ENCODE measurements at regions not wholly inside any gene's neighbourhood (a gene's known extent, or its start where the extent isn't known, plus 50 kb on each side); places are given as distances from the start of the nearest gene placed in this dataset.

DNA sequence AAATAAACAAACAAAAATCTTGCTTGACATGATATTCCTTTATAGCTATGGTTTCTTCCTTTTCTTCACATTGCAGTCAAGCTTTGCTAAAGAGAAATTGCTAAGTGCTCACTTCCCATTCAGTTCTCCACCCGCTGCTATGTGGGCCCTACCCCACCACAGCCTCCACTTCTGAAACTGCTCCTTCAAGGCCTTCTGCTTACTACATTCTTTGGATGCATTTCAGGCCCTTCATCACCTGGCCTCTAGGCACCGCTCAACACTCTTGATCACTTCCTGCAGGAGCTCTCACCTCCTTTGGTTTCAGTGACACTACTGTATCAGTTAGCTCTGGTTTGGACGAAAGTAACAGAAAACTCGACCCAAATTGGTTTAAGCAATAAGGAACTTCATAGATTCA is 72.4 kb downstream of the KLF5 start:
- H3K4me3 ChIP-seq (ENCODE audit: low read depth in 2 of 2, low read length in 2 of 2) = no peak overlapping the region
- H3K27me3 ChIP-seq (ENCODE audit: control insufficient read depth, insufficient read depth, low read length) = no peaks in the 10 kb centered on the region
- in situ Hi-C loops (cut with HindIII; ENCODE audit: low pct_unique_long_range_greater_than_20kb, low sequenced_read_pairs) (no loop called here), intact Hi-C loops (cut with micrococcal nuclease; ENCODE audit: unreplicated experiment) (no loop called here)
- H3K27ac ChIP-seq (ENCODE audit: low read length) = no peak overlapping the region
- no peak for TF ChIP-seq POLR2AphosphoS5 (IDR thresholded peaks at IDR 0.05; ENCODE audit: low read depth, low read length)
- TF ChIP-seq, protein P1, sequence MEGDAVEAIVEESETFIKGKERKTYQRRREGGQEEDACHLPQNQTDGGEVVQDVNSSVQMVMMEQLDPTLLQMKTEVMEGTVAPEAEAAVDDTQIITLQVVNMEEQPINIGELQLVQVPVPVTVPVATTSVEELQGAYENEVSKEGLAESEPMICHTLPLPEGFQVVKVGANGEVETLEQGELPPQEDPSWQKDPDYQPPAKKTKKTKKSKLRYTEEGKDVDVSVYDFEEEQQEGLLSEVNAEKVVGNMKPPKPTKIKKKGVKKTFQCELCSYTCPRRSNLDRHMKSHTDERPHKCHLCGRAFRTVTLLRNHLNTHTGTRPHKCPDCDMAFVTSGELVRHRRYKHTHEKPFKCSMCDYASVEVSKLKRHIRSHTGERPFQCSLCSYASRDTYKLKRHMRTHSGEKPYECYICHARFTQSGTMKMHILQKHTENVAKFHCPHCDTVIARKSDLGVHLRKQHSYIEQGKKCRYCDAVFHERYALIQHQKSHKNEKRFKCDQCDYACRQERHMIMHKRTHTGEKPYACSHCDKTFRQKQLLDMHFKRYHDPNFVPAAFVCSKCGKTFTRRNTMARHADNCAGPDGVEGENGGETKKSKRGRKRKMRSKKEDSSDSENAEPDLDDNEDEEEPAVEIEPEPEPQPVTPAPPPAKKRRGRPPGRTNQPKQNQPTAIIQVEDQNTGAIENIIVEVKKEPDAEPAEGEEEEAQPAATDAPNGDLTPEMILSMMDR (IDR thresholded peaks at IDR 0.05) = no peak
- TF ChIP-seq TCF7L2 (IDR thresholded peaks at IDR 0.05; ENCODE audit: low read depth, low read length) = no peak
- no peak for TF ChIP-seq REST (IDR thresholded peaks at IDR 0.05; ENCODE audit: insufficient read depth in 1 of 2, low read depth in 2 of 2, low read length in 1 of 2)
- no peak for TF ChIP-seq SIN3A (IDR thresholded peaks at IDR 0.05; ENCODE audit: borderline replicate concordance, insufficient read depth, low read depth, low read length)
- no peaks in the 10 kb centered on the region for H3K9me3 ChIP-seq (ENCODE audit: control insufficient read depth, insufficient read depth, low read depth, low read length)
- ChIA-PET POLR2A (no interaction called here), CTCF (no interaction called here)
- H3K36me3 ChIP-seq (ENCODE audit: control insufficient read depth, insufficient read depth, low read length) = no peaks in the 10 kb centered on the region
- DNase-seq (ENCODE audit: low read depth, low spot score) = no peak
- BruUV-seq (replicated peaks) = no TSS peak
- no peak for ATAC-seq
- no peaks in the 10 kb centered on the region for H3K4me1 ChIP-seq (ENCODE audit: control insufficient read depth, insufficient read depth, low read length)

- no peaks in the 10 kb centered on the region for H3K36me3 ChIP-seq (ENCODE audit: control insufficient read depth, insufficient read depth, low read length)
- intact Hi-C loops (cut with micrococcal nuclease; ENCODE audit: unreplicated experiment) (no loop called here), in situ Hi-C loops (cut with HindIII; ENCODE audit: low pct_unique_long_range_greater_than_20kb, low sequenced_read_pairs) (no loop called here)
- DNase-seq (ENCODE audit: low read depth, low spot score) (no peak), ATAC-seq (no peak)
- H3K27me3 ChIP-seq (ENCODE audit: control insufficient read depth, insufficient read depth, low read length) = no peaks in the 10 kb centered on the region
- CTCF ChIA-PET = interaction anchor here (0.6 kb wide), 1 partner anchor 40 kb away, joined by 8 read pairs; no protein-coding TSS in a partner anchor
- H3K4me3 ChIP-seq (ENCODE audit: low read depth in 2 of 2, low read length in 2 of 2) = no peak overlapping the region
- no TSS peak for BruUV-seq (replicated peaks)
- POLR2A ChIA-PET = no interaction called here
- H3K9me3 ChIP-seq (ENCODE audit: control insufficient read depth, insufficient read depth, low read depth, low read length) = no peaks in the 10 kb centered on the region
- no peaks in the 10 kb centered on the region for H3K4me1 ChIP-seq (ENCODE audit: control insufficient read depth, insufficient read depth, low read length)
- TF ChIP-seq, protein P1 (IDR thresholded peaks at IDR 0.05) = no peak
- TF ChIP-seq SIN3A (IDR thresholded peaks at IDR 0.05; ENCODE audit: borderline replicate concordance, insufficient read depth, low read depth, low read length) (no peak), TCF7L2 (IDR thresholded peaks at IDR 0.05; ENCODE audit: low read depth, low read length) (no peak), POLR2AphosphoS5 (IDR thresholded peaks at IDR 0.05; ENCODE audit: low read depth, low read length) (no peak), REST (IDR thresholded peaks at IDR 0.05; ENCODE audit: insufficient read depth in 1 of 2, low read depth in 2 of 2, low read length in 1 of 2) (no peak)
- H3K27ac ChIP-seq (ENCODE audit: low read length) = no peak overlapping the region
Observed at GRCh38 chr13:73129023-73129422, 70.2 kb downstream of the KLF5 start.
